T-helper 2 cell treated with Interferon-gamma antibody and Interleukin-4, amounts not matched to agents 5 μg/mL and 100 μg/mL, for 36 hours (primary cell): ENCODE measurements at regions not wholly inside any gene's neighbourhood (a gene's known extent, or its start where the extent isn't known, plus 50 kb on each side); places are given as distances from the start of the nearest gene placed in this dataset.
"Not testable (repeated sequence)": the region's sequence is repeated elsewhere in the genome, so short reads cannot be mapped to it uniquely, and the experiment has no call there.

Experiments used
- DNase-seq: peaks from one replicate; pipeline ENCODE4 v3.0.0; 2021; ENCODE audit warnings: low spot score
- H3K27ac Mint-ChIP-seq: one replicate; pipeline ENCODE4 v1.8.0; 2021; ENCODE audit warnings: mild to moderate bottlenecking, mixed read lengths
- H3K27me3 Mint-ChIP-seq: one replicate; pipeline ENCODE4 v1.8.0; 2021; ENCODE audit warnings: low read depth, mixed read lengths
- H3K36me3 Mint-ChIP-seq: one replicate; pipeline ENCODE4 v1.8.0; 2021; ENCODE audit warnings: low read depth, mixed read lengths
- H3K4me1 Mint-ChIP-seq: one replicate; pipeline ENCODE4 v1.8.0; 2021; ENCODE audit warnings: low read depth, mixed read lengths
- H3K4me3 Mint-ChIP-seq: one replicate; pipeline ENCODE4 v1.8.0; 2022; ENCODE audit warnings: mild to moderate bottlenecking, moderate library complexity, mixed read lengths
- H3K9me3 Mint-ChIP-seq: one replicate; pipeline ENCODE4 v1.8.0; 2021; ENCODE audit warnings: mixed read lengths

- no peak overlapping the region for H3K27ac Mint-ChIP-seq
- no peak for DNase-seq
- no peaks in the 10 kb centered on the region for H3K27me3 Mint-ChIP-seq
- peaks cover 43% of the 10 kb centered on the region for H3K9me3 Mint-ChIP-seq
- no peaks in the 10 kb centered on the region for H3K36me3 Mint-ChIP-seq
- no peaks in the 10 kb centered on the region for H3K4me1 Mint-ChIP-seq
- no peak overlapping the region for H3K4me3 Mint-ChIP-seq
These were observed 101.8 kb downstream of the TMEM167A start for GRCh38 chr5:82975396-82975795.

- not testable (repeated sequence) for H3K4me3 Mint-ChIP-seq, H3K27ac Mint-ChIP-seq
- peaks cover 45% of the 10 kb centered on the region for H3K9me3 Mint-ChIP-seq
These were observed 102.8 kb downstream of the TMEM167A start for GRCh38 chr5:82974346-82974745.

GRCh38 chr5:82971901-82972300 lies 105.3 kb downstream of the TMEM167A start:
- H3K36me3 Mint-ChIP-seq = no peaks in the 10 kb centered on the region
- no peak overlapping the region for H3K4me3 Mint-ChIP-seq
- no peaks in the 10 kb centered on the region for H3K4me1 Mint-ChIP-seq
- no peaks in the 10 kb centered on the region for H3K27me3 Mint-ChIP-seq
- no peak for DNase-seq
- H3K9me3 Mint-ChIP-seq = peaks cover 48% of the 10 kb centered on the region
- no peak overlapping the region for H3K27ac Mint-ChIP-seq

More at GRCh38 chr5:82974346-82974745, 102.8 kb downstream of the TMEM167A start:
- not testable (repeated sequence) for H3K27me3 Mint-ChIP-seq, H3K4me1 Mint-ChIP-seq, DNase-seq, H3K36me3 Mint-ChIP-seq

GRCh38 chr5:82971034-82971806 lies 106.0 kb downstream of the TMEM167A start:
- not testable (repeated sequence) for H3K27ac Mint-ChIP-seq, H3K27me3 Mint-ChIP-seq, DNase-seq, H3K4me3 Mint-ChIP-seq, H3K4me1 Mint-ChIP-seq, H3K36me3 Mint-ChIP-seq
- H3K9me3 Mint-ChIP-seq = peaks cover 41% of the 10 kb centered on the region

- not testable (repeated sequence) for H3K36me3 Mint-ChIP-seq, H3K27me3 Mint-ChIP-seq, H3K4me3 Mint-ChIP-seq, H3K27ac Mint-ChIP-seq, DNase-seq, H3K4me1 Mint-ChIP-seq
- H3K9me3 Mint-ChIP-seq = peaks cover 24% of the 10 kb centered on the region
These were observed 107.8 kb downstream of the TMEM167A start for GRCh38 chr5:82969221-82969976.

- Mint-ChIP-seq H3K4me3 (no peak overlapping the region), H3K9me3 (peaks cover 15% of the 10 kb centered on the region), H3K27me3 (no peaks in the 10 kb centered on the region), H3K36me3 (no peaks in the 10 kb centered on the region), H3K4me1 (no peaks in the 10 kb centered on the region), H3K27ac (no peak overlapping the region)
- no peak for DNase-seq
These were observed 110.1 kb downstream of the TMEM167A start for GRCh38 chr5:82967072-82967471.

GRCh38 chr5:82959466-82959865 lies 117.7 kb downstream of the TMEM167A start:
- Mint-ChIP-seq H3K4me3 (no peak overlapping the region), H3K4me1 (no peaks in the 10 kb centered on the region), H3K36me3 (no peaks in the 10 kb centered on the region), H3K27ac (no peak overlapping the region), H3K9me3 (peaks cover 10% of the 10 kb centered on the region), H3K27me3 (no peaks in the 10 kb centered on the region)
- DNase-seq = no peak

- Mint-ChIP-seq H3K9me3 (peaks cover 10% of the 10 kb centered on the region), H3K27ac (no peak overlapping the region), H3K27me3 (no peaks in the 10 kb centered on the region), H3K4me3 (no peak overlapping the region), H3K36me3 (no peaks in the 10 kb centered on the region), H3K4me1 (no peaks in the 10 kb centered on the region)
- DNase-seq = no peak
These were observed 120.6 kb downstream of the TMEM167A start for GRCh38 chr5:82956600-82956999.

- DNase-seq = no peak
These were observed 124.9 kb downstream of the TMEM167A start for GRCh38 chr5:82952326-82952725.

GRCh38 chr5:82944267-82944666 lies 132.9 kb downstream of the TMEM167A start:
- not testable (repeated sequence) for H3K4me3 Mint-ChIP-seq, H3K27ac Mint-ChIP-seq, H3K36me3 Mint-ChIP-seq, H3K4me1 Mint-ChIP-seq, H3K27me3 Mint-ChIP-seq, H3K9me3 Mint-ChIP-seq, DNase-seq

More at GRCh38 chr5:82952326-82952725, 124.9 kb downstream of the TMEM167A start:
- no peaks in the 10 kb centered on the region for H3K36me3 Mint-ChIP-seq
- no peak overlapping the region for H3K4me3 Mint-ChIP-seq
- no peaks in the 10 kb centered on the region for H3K27me3 Mint-ChIP-seq
- no peaks in the 10 kb centered on the region for H3K4me1 Mint-ChIP-seq
- no peak overlapping the region for H3K27ac Mint-ChIP-seq
- H3K9me3 Mint-ChIP-seq = peaks cover 12% of the 10 kb centered on the region

- Mint-ChIP-seq H3K4me1 (no peaks in the 10 kb centered on the region), H3K9me3 (peaks cover 3% of the 10 kb centered on the region), H3K36me3 (no peaks in the 10 kb centered on the region), H3K27me3 (no peaks in the 10 kb centered on the region), H3K4me3 (no peak overlapping the region), H3K27ac (no peak overlapping the region)
- no peak for DNase-seq
These were observed 134.9 kb downstream of the TMEM167A start for GRCh38 chr5:82942083-82942881.

GRCh38 chr5:82938901-82939725 lies 138.1 kb downstream of the TMEM167A start:
- H3K4me1 Mint-ChIP-seq = no peaks in the 10 kb centered on the region
- H3K4me3 Mint-ChIP-seq = no peak overlapping the region
- H3K27me3 Mint-ChIP-seq = no peaks in the 10 kb centered on the region
- DNase-seq = no peak
- no peak overlapping the region for H3K27ac Mint-ChIP-seq
- H3K36me3 Mint-ChIP-seq = no peaks in the 10 kb centered on the region
- no peaks in the 10 kb centered on the region for H3K9me3 Mint-ChIP-seq

- H3K27me3 Mint-ChIP-seq = not testable (repeated sequence)
These were observed 144.5 kb downstream of the TMEM167A start for GRCh38 chr5:82932473-82933220.

More at GRCh38 chr5:82932473-82933220, 144.5 kb downstream of the TMEM167A start:
- DNase-seq, H3K36me3 Mint-ChIP-seq, H3K9me3 Mint-ChIP-seq, H3K27ac Mint-ChIP-seq, H3K4me1 Mint-ChIP-seq, H3K4me3 Mint-ChIP-seq: not testable (repeated sequence)
